Ishikawa (cell line): ENCODE measurements at regions not wholly inside any gene's neighbourhood (a gene's known extent, or its start where the extent isn't known, plus 50 kb on each side); places are given as distances from the start of the nearest gene placed in this dataset.

Experiments
- CEBPB ChIP-seq: IDR thresholded peaks from 2 replicates; pipeline ENCODE4 v1.6.1; 2012
- CREB1 ChIP-seq: IDR thresholded peaks from 2 replicates; pipeline ENCODE4 v1.6.1; 2012; ENCODE audit warnings: low read depth
- EGR1 ChIP-seq: IDR thresholded peaks from 2 replicates; pipeline ENCODE4 v1.6.1; 2012
- EP300 ChIP-seq: IDR thresholded peaks from 2 replicates; pipeline ENCODE4 v1.6.1; 2012; ENCODE audit warnings: borderline replicate concordance
- FOXM1 ChIP-seq: IDR thresholded peaks from 2 replicates; pipeline ENCODE4 v1.6.1; 2012; ENCODE audit warnings: low read depth, borderline replicate concordance
- MAX ChIP-seq: IDR thresholded peaks from 2 replicates; pipeline ENCODE4 v1.6.1; 2012
- NFIC ChIP-seq: IDR thresholded peaks from 2 replicates; pipeline ENCODE4 v1.6.1; 2012
- RAD21 ChIP-seq: IDR thresholded peaks from 2 replicates; pipeline ENCODE4 v1.6.1; 2012; ENCODE audit warnings: low read depth
- REST ChIP-seq: IDR thresholded peaks from 2 replicates; pipeline ENCODE4 v1.6.1; 2012; ENCODE audit warnings: low read depth, mild to moderate bottlenecking
- TAF1 ChIP-seq: IDR thresholded peaks from 2 replicates; pipeline ENCODE4 v1.6.1; 2012; ENCODE audit warnings: low read depth, mild to moderate bottlenecking
- TCF12 ChIP-seq: IDR thresholded peaks from 2 replicates; pipeline ENCODE4 v1.6.1; 2012; ENCODE audit warnings: low read depth
- TEAD4 ChIP-seq: IDR thresholded peaks from 2 replicates; pipeline ENCODE4 v1.6.1; 2012
- USF1 ChIP-seq: IDR thresholded peaks from 2 replicates; pipeline ENCODE4 v1.6.1; 2012
- YY1 ChIP-seq: IDR thresholded peaks from 2 replicates; pipeline ENCODE4 v1.6.1; 2012; ENCODE audit warnings: low read depth
- ZBTB7A ChIP-seq: IDR thresholded peaks from 2 replicates; pipeline ENCODE4 v1.6.1; 2012; ENCODE audit warnings: low read depth

GRCh38 chr18:64992654-64993053, 758.2 kb upstream of the CDH7 start:
- TF ChIP-seq REST = no peak
- no peak for TF ChIP-seq USF1
- no peak for TF ChIP-seq CEBPB
- TF ChIP-seq EP300 = no peak
- no peak for TF ChIP-seq RAD21
- TF ChIP-seq ZBTB7A = no peak
- TF ChIP-seq TAF1 = no peak

- TF ChIP-seq NFIC (no peak), CREB1 (no peak), ZBTB7A (no peak), FOXM1 (no peak), EGR1 (no peak), CEBPB (no peak), TAF1 (no peak), TEAD4 (no peak), EP300 (no peak), USF1 (no peak), YY1 (no peak), TCF12 (no peak)
Measured at GRCh38 chr18:64991102-64991501, 759.7 kb upstream of the CDH7 start.

- no peak for TF ChIP-seq MAX
- TF ChIP-seq FOXM1 = no peak
- TF ChIP-seq EP300 = no peak
- no peak for TF ChIP-seq TAF1
- TF ChIP-seq YY1 = no peak
Measured at GRCh38 chr18:64986906-64987495, 763.8 kb upstream of the CDH7 start.

GRCh38 chr18:64983497-64984238, 767.1 kb upstream of the CDH7 start:
- TF ChIP-seq RAD21 (no peak), TCF12 (no peak), YY1 (no peak), CEBPB (no peak), EP300 (no peak), TEAD4 (no peak), NFIC (no peak), CREB1 (no peak), USF1 (no peak), TAF1 (no peak)

GRCh38 chr18:64982414-64983055, 768.3 kb upstream of the CDH7 start:
- TF ChIP-seq CREB1 (no peak), REST (no peak), FOXM1 (no peak), YY1 (no peak), EP300 (no peak), RAD21 (no peak), CEBPB (no peak), MAX (no peak), USF1 (no peak), TEAD4 (no peak), NFIC (no peak), TAF1 (no peak), EGR1 (no peak), TCF12 (no peak), ZBTB7A (no peak)
